PFSK-1 (cell line): ENCODE measurements at regions not wholly inside any gene's neighbourhood (a gene's known extent, or its start where the extent isn't known, plus 50 kb on each side); places are given as distances from the start of the nearest gene placed in this dataset.

ENCODE experiments used
- FOXP2 ChIP-seq: optimal IDR thresholded peaks from 2 replicates; pipeline ENCODE3; 2011; ENCODE audit warnings: borderline replicate concordance, control low read depth, inconsistent platforms; ENCODE audit not compliant: insufficient read depth; ENCODE audit errors: extremely low read length, extremely low read depth
- POLR2AphosphoS5 ChIP-seq: IDR thresholded peaks from 2 replicates; pipeline ENCODE4 v1.6.1; 2012; ENCODE audit warnings: low read depth, mild to moderate bottlenecking, control low read depth, low read length, moderate library complexity
- SIN3A ChIP-seq: IDR thresholded peaks from 2 replicates; pipeline ENCODE4 v1.6.1; 2012; ENCODE audit warnings: mild to moderate bottlenecking, low read length, moderate library complexity, borderline replicate concordance; ENCODE audit not compliant: insufficient read depth
- TAF1 ChIP-seq: IDR thresholded peaks from 2 replicates; pipeline ENCODE4 v1.6.1; 2012; ENCODE audit warnings: low read length, control low read depth, borderline replicate concordance; ENCODE audit not compliant: insufficient read depth
- TF ChIP-seq, protein P1 (sequence below), 2 experiments: IDR thresholded peaks; 2 replicates each; pipeline versions ENCODE4 v1.6.1 to v1.8.0; 2011 to 2012; ENCODE audit warnings: low read depth in 2 of 2, low read length in 2 of 2, control low read depth in 1 of 2, inconsistent platforms in 1 of 2, mild to moderate bottlenecking in 1 of 2, moderate library complexity in 1 of 2; ENCODE audit not compliant: insufficient read depth in 1 of 2

DNA sequence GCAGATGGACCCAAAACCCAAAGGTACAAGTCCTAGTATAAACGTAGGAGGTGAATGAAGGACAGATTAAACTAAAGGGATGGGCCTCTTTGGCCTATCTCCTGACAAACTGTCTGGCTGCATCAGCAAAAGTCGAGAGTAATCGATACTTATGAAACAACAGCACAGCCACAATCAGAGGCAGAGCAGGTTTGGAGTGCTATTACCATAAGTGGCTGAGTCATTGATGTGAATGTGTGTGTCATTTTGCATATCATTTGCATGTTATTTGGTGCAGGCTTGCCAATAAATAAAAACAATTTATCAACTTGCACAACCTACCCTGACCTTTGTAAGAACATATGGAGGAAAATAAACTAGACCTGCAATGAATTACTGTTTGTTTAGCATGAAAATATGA is 283.1 kb downstream of the NUF2 start:
- TF ChIP-seq, protein P1, sequence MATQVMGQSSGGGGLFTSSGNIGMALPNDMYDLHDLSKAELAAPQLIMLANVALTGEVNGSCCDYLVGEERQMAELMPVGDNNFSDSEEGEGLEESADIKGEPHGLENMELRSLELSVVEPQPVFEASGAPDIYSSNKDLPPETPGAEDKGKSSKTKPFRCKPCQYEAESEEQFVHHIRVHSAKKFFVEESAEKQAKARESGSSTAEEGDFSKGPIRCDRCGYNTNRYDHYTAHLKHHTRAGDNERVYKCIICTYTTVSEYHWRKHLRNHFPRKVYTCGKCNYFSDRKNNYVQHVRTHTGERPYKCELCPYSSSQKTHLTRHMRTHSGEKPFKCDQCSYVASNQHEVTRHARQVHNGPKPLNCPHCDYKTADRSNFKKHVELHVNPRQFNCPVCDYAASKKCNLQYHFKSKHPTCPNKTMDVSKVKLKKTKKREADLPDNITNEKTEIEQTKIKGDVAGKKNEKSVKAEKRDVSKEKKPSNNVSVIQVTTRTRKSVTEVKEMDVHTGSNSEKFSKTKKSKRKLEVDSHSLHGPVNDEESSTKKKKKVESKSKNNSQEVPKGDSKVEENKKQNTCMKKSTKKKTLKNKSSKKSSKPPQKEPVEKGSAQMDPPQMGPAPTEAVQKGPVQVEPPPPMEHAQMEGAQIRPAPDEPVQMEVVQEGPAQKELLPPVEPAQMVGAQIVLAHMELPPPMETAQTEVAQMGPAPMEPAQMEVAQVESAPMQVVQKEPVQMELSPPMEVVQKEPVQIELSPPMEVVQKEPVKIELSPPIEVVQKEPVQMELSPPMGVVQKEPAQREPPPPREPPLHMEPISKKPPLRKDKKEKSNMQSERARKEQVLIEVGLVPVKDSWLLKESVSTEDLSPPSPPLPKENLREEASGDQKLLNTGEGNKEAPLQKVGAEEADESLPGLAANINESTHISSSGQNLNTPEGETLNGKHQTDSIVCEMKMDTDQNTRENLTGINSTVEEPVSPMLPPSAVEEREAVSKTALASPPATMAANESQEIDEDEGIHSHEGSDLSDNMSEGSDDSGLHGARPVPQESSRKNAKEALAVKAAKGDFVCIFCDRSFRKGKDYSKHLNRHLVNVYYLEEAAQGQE (IDR thresholded peaks at IDR 0.05; ENCODE audit: insufficient read depth in 1 of 2, low read depth in 2 of 2, low read length in 2 of 2) = no peak
- TF ChIP-seq TAF1 (no peak), POLR2AphosphoS5 (no peak), FOXP2 (no peak), SIN3A (no peak)

DNA sequence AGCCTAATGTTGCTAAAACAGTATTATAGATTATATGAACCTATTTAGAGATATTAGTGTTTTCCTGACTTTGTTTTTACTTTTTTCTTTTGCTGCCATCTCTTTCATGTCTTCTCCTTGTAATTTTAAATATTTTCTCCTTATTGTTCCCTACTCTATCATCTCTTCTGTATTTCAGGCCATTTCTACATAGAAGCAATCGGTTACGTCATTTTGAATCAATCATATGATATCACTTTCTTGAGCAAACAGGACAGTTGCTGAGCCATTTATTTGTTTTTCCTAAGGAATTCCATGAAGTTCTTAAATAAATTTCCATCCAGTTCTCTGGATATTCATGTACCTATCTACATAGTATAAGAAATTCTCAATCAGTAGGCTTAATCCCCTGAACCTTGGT is 287.2 kb downstream of the NUF2 start:
- no peak for TF ChIP-seq FOXP2
- no peak for TF ChIP-seq POLR2AphosphoS5
- TF ChIP-seq TAF1 = no peak
- TF ChIP-seq, protein P1 (IDR thresholded peaks at IDR 0.05; ENCODE audit: insufficient read depth in 1 of 2, low read depth in 2 of 2, low read length in 2 of 2) = no peak
- no peak for TF ChIP-seq SIN3A

DNA sequence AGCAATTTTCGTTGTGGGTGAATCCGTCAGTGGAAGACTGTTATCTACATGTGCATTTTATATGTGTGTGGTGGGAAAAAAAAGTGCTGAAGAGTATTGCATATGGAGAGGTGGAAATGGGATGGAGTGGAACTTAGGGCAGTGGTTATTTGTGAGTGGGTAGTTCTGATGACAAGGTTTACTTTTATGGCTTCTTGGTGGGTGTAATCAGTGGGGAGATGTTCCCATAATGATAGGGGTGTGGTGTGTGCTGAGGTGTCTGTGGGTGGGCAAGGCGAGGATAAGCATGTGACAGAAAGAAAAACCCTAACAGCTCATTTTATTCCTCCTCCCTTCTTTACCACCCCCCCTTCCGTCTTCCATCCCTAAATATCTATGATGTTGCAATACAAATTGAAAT is 288.1 kb downstream of the NUF2 start:
- TF ChIP-seq, protein P1 (IDR thresholded peaks at IDR 0.05; ENCODE audit: insufficient read depth in 1 of 2, low read depth in 2 of 2, low read length in 2 of 2) = no peak
- TF ChIP-seq POLR2AphosphoS5 = no peak
- no peak for TF ChIP-seq TAF1
- no peak for TF ChIP-seq SIN3A
- TF ChIP-seq FOXP2 = no peak

DNA sequence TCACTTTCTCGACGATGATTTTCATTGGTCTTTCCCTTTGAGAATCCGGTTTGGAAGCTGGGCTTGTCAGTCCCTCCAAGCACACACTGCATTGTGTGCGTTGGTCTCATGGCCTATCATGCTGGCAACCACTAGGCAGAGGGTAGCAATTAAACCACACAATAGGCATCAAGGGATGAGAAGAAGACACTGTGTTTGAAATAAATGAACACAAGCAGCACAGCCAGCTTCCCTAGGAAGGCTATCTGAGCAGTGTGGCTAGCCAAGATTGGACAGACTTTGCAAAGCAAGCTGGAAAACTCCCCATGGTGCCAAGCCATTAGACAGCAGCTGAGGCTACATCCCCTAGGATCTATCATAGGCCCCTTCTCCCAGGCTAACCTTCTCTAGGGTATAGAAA is 288.7 kb downstream of the NUF2 start:
- TF ChIP-seq FOXP2 (no peak), SIN3A (no peak), POLR2AphosphoS5 (no peak), TAF1 (no peak)
- TF ChIP-seq, protein P1 (IDR thresholded peaks at IDR 0.05; ENCODE audit: insufficient read depth in 1 of 2, low read depth in 2 of 2, low read length in 2 of 2) = no peak

DNA sequence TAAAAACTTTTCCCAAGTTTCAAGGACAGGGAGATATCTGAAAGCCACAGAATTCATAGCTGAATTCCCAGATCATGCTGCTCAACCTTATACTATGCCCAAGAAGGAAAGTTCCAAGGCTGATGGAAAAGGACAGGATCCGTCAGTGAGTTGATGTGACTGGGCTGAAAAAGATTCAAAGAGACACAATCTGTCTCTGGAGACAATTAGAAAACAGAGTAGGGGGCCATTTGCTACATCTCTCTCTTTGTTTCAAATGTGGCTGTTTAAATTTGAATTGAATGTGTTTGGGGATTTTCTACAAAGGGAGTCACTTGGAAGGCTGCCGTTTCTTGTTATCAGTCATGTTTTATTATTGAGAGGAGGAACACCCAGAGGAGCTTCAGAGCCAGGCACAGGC is 292.6 kb downstream of the NUF2 start:
- TF ChIP-seq FOXP2 (no peak), POLR2AphosphoS5 (no peak), TAF1 (no peak), SIN3A (no peak)
- TF ChIP-seq, protein P1 (IDR thresholded peaks at IDR 0.05; ENCODE audit: insufficient read depth in 1 of 2, low read depth in 2 of 2, low read length in 2 of 2) = no peak
